H1 (cell line): ENCODE measurements at regions not wholly inside any gene's neighbourhood (a gene's known extent, or its start where the extent isn't known, plus 50 kb on each side); places are given as distances from the start of the nearest gene placed in this dataset.

Experiments
- CTCF ChIA-PET: fragments of 300-600 bp; sonication (Branson Sonifier 250); formaldehyde crosslinking; loops from one replicate; lab custom pipeline; 2021; ENCODE audit not compliant: partially characterized antibody; lab: Charles Lee
- POLR2A ChIA-PET: fragments of 300-600 bp; sonication (Branson Sonifier 250); formaldehyde crosslinking; loops from one replicate; lab custom pipeline; 2021; ENCODE audit warnings: inconsistent platforms; ENCODE audit not compliant: partially characterized antibody; lab: Charles Lee
- DNase-seq, 2 experiments: peaks; one replicate each; pipeline versions ENCODE4 v3.0.0 to v3.0.0-alpha.2; 2010 to 2022; ENCODE audit warnings: low spot score in 2 of 2, low read depth in 1 of 2, mixed read lengths in 1 of 2
- FAIRE-seq: peaks from 2 replicates; lab custom pipeline; 2011; peaks lifted over from hg19 to GRCh38; lab: Jason Lieb, UNC
- H2AFZ ChIP-seq: 2 replicates; pipeline ENCODE4 v1.8.1; 2012; ENCODE audit warnings: low read length, inconsistent platforms
- H2AK5ac ChIP-seq: 2 replicates; pipeline ENCODE4 v1.6.1; 2013; ENCODE audit warnings: low read depth, low read length
- H2BK120ac ChIP-seq: replicated peaks from 2 replicates; pipeline ENCODE3; 2013; ENCODE audit warnings: low read depth, low read length, inconsistent platforms
- H2BK12ac ChIP-seq: 2 replicates; pipeline ENCODE4 v1.6.1; 2013; ENCODE audit warnings: low read depth, low read length
- H2BK15ac ChIP-seq: 2 replicates; pipeline ENCODE4 v1.6.1; 2013; ENCODE audit warnings: low read length
- H2BK20ac ChIP-seq: 2 replicates; pipeline ENCODE4 v1.6.1; 2013; ENCODE audit warnings: low read length
- H2BK5ac ChIP-seq: 2 replicates; pipeline ENCODE4 v1.6.1; 2013; ENCODE audit warnings: low read depth, low read length
- H3K14ac ChIP-seq: 2 replicates; pipeline ENCODE4 v1.6.1; 2013; ENCODE audit warnings: inconsistent platforms; ENCODE audit not compliant: insufficient read length
- H3K18ac ChIP-seq: 2 replicates; pipeline ENCODE4 v1.6.1; 2013; ENCODE audit warnings: low read length; ENCODE audit errors: extremely low read depth
- H3K23ac ChIP-seq: 2 replicates; pipeline ENCODE4 v1.6.1; 2013; ENCODE audit warnings: inconsistent platforms; ENCODE audit not compliant: insufficient read length
- H3K23me2 ChIP-seq: 2 replicates; pipeline ENCODE4 v1.6.1; 2013; ENCODE audit warnings: low read depth, low read length
- H3K27ac ChIP-seq: 2 replicates; pipeline ENCODE4 v1.6.1; 2011; ENCODE audit warnings: low read depth, low read length, inconsistent platforms
- H3K27me3 ChIP-seq, 4 experiments: replicated peaks in 1 of 4; 1 replicate in 1 of 4; 2 replicates in 3 of 4; pipeline versions ENCODE4 v1.6.1 to v1.8.1; 2011 to 2013; ENCODE audit warnings: low read length in 3 of 4, mild to moderate bottlenecking in 3 of 4, inconsistent platforms in 2 of 4, mixed read lengths in 2 of 4, moderate library complexity in 1 of 4; ENCODE audit not compliant: control insufficient read depth in 3 of 4, insufficient read depth in 3 of 4; ENCODE audit errors: extremely low read depth in 1 of 4
- H3K36me3 ChIP-seq, 4 experiments: 2 replicates each; pipeline versions ENCODE4 v1.6.1 to v1.8.1; 2011 to 2013; ENCODE audit warnings: mild to moderate bottlenecking in 4 of 4, low read length in 3 of 4, moderate library complexity in 2 of 4, control low read depth in 1 of 4, inconsistent platforms in 1 of 4; ENCODE audit not compliant: insufficient read depth in 4 of 4, control insufficient read depth in 2 of 4
- H3K4ac ChIP-seq: replicated peaks from 2 replicates; pipeline ENCODE3; 2013; ENCODE audit warnings: low read length, low read depth, mixed read lengths, inconsistent platforms; ENCODE audit not compliant: insufficient read length
- H3K4me1 ChIP-seq, 4 experiments: replicated peaks in 1 of 4; 1 replicate in 1 of 4; 2 replicates in 3 of 4; pipeline versions ENCODE4 v1.6.1 to v1.8.1; 2011 to 2013; ENCODE audit warnings: low read length in 3 of 4, inconsistent platforms in 2 of 4, mixed read lengths in 1 of 4; ENCODE audit not compliant: insufficient read depth in 4 of 4, control insufficient read depth in 3 of 4
- H3K4me2 ChIP-seq, 2 experiments: 2 replicates each; pipeline versions ENCODE4 v1.6.1 to v1.8.1; 2011 to 2013; ENCODE audit warnings: low read depth in 2 of 2, low read length in 2 of 2, control low read depth in 1 of 2, inconsistent platforms in 1 of 2, mild to moderate bottlenecking in 1 of 2; ENCODE audit not compliant: insufficient read depth in 1 of 2
- H3K4me3 ChIP-seq, 4 experiments: fragments of 200-600, 300-600 bp in 1 of 4; sonication (generic), shearing (Covaris generic), sonication (Bioruptor Twin) in 1 of 4; 2 replicates each; pipeline versions ENCODE4 v1.5.1 to v1.8.1; 2011 to 2016; ENCODE audit warnings: low read length in 4 of 4, low read depth in 3 of 4, control low read depth in 2 of 4, inconsistent platforms in 2 of 4, mild to moderate bottlenecking in 2 of 4, mixed read lengths in 1 of 4, moderate library complexity in 1 of 4; ENCODE audit not compliant: insufficient read depth in 2 of 4; ENCODE audit errors: extremely low read depth in 1 of 4
- H3K56ac ChIP-seq: replicated peaks from 2 replicates; pipeline ENCODE3; 2013; ENCODE audit warnings: low read depth, mild to moderate bottlenecking, mixed read lengths, low read length, inconsistent platforms; ENCODE audit not compliant: insufficient read length
- H3K79me1 ChIP-seq: 2 replicates; pipeline ENCODE4 v1.6.1; 2013; ENCODE audit warnings: low read depth, low read length, control low read depth
- H3K79me2 ChIP-seq, 2 experiments: 2 replicates each; pipeline versions ENCODE4 v1.6.1 to v1.8.1; 2012 to 2013; ENCODE audit warnings: low read length in 2 of 2, mild to moderate bottlenecking in 2 of 2, inconsistent platforms in 1 of 2; ENCODE audit not compliant: insufficient read depth in 2 of 2, control insufficient read depth in 1 of 2
- H3K9ac ChIP-seq, 4 experiments: replicated peaks in 1 of 4; 1 replicate in 1 of 4; 2 replicates in 3 of 4; pipeline versions ENCODE4 v1.6.1 to v1.8.1; 2011 to 2013; ENCODE audit warnings: low read depth in 3 of 4, low read length in 3 of 4, control low read depth in 2 of 4, mild to moderate bottlenecking in 2 of 4, moderate library complexity in 2 of 4, inconsistent platforms in 1 of 4; ENCODE audit errors: extremely low read depth in 1 of 4
- H3K9me3 ChIP-seq, 2 experiments: 2 replicates each; pipeline versions ENCODE4 v1.6.1 to v1.8.1; 2012 to 2013; ENCODE audit warnings: mild to moderate bottlenecking in 2 of 2, moderate library complexity in 2 of 2, control low read depth in 1 of 2, inconsistent platforms in 1 of 2, low read depth in 1 of 2, low read length in 1 of 2, mixed read lengths in 1 of 2; ENCODE audit not compliant: insufficient read depth in 2 of 2
- H4K20me1 ChIP-seq, 2 experiments: replicated peaks in 1 of 2; 2 replicates each; pipeline versions ENCODE3 to v1.8.1; 2011 to 2013; ENCODE audit warnings: inconsistent platforms in 2 of 2, low read length in 2 of 2, mild to moderate bottlenecking in 1 of 2; ENCODE audit not compliant: insufficient read depth in 2 of 2, control insufficient read depth in 1 of 2
- H4K5ac ChIP-seq: 2 replicates; pipeline ENCODE4 v1.6.1; 2013; ENCODE audit warnings: low read length, low read depth, mixed read lengths, inconsistent platforms; ENCODE audit not compliant: insufficient read length
- H4K8ac ChIP-seq: 2 replicates; pipeline ENCODE4 v1.8.0; 2013; ENCODE audit warnings: mild to moderate bottlenecking, moderate library complexity, low read length, inconsistent platforms; ENCODE audit not compliant: insufficient read depth; ENCODE audit errors: extremely low read depth
- H4K91ac ChIP-seq: replicated peaks from 2 replicates; pipeline ENCODE3; 2013; ENCODE audit warnings: low read length, mixed read lengths, inconsistent platforms; ENCODE audit not compliant: insufficient read length
- BRCA1 ChIP-seq: IDR thresholded peaks from 2 replicates; pipeline ENCODE4 v1.6.1; 2012; ENCODE audit warnings: low read depth, low read length, improper control_type of control experiment
- CHD1 ChIP-seq: IDR thresholded peaks from 2 replicates; pipeline ENCODE4 v1.6.1; 2012; ENCODE audit warnings: low read depth, low read length, improper control_type of control experiment
- KDM4A ChIP-seq: IDR thresholded peaks from one replicate; pipeline ENCODE4 v1.7.1; 2012; ENCODE audit warnings: low read depth, mild to moderate bottlenecking, moderate library complexity, low read length, inconsistent platforms; ENCODE audit not compliant: severe bottlenecking
- TBP ChIP-seq: IDR thresholded peaks from 2 replicates; pipeline ENCODE4 v1.6.1; 2011; ENCODE audit warnings: low read depth, low read length, improper control_type of control experiment
- WGBS, 2 experiments: shearing (Covaris generic) in 1 of 2; methylation state at CpG; one replicate each; pipeline versions ENCODE4 v1.1.6 to v1.1.7; 2013 to 2015; ENCODE audit warnings: low lambda C conversion rate in 2 of 2, mixed read lengths in 2 of 2, inconsistent platforms in 1 of 2, low coverage in 1 of 2, missing lambda C conversion rate in 1 of 2; ENCODE audit not compliant: insufficient replicate concordance in 2 of 2, insufficient coverage in 1 of 2, insufficient read length in 1 of 2; ENCODE audit errors: extremely low coverage in 1 of 2, missing lambda C conversion rate in 1 of 2; 5-methylcytosine and 5-hydroxymethylcytosine counted together

GRCh38 chr5:160931283-160931682, 79.3 kb upstream of the ATP10B start:
- ChIA-PET CTCF (interaction anchor here (1.0 kb wide), 1 partner anchor 613 kb away, joined by 4 read pairs; no protein-coding TSS in a partner anchor), POLR2A (interaction anchor here (1.0 kb wide), 1 partner anchor 8 kb away, joined by 4 read pairs; no protein-coding TSS in a partner anchor)
- Histone ChIP-seq H3K56ac (no peak overlapping the region), H3K27ac (no peak overlapping the region), H3K79me1 (no peaks in the 10 kb centered on the region), H2AFZ (no peak overlapping the region), H3K79me2 (no peaks in the 10 kb centered on the region), H3K4me1 (peaks cover 0 to 10% (median 5%) of the 10 kb centered on the region in 4 experiments; a peak in 5 of 7 replicates), H4K20me1 (no peaks in the 10 kb centered on the region), H2BK12ac (no peak overlapping the region), H3K23ac (no peak overlapping the region), H3K23me2 (no peaks in the 10 kb centered on the region), H3K14ac (no peak overlapping the region), H3K9me3 (no peaks in the 10 kb centered on the region), H3K9ac (no peak overlapping the region), H3K4me2 (no peak overlapping the region), H3K4me3 (no peak overlapping the region), H4K8ac (no peak overlapping the region), H3K4ac (no peak overlapping the region), H2BK20ac (no peak overlapping the region), H4K91ac (no peak overlapping the region), H2AK5ac (no peak overlapping the region), H2BK15ac (no peak overlapping the region), H2BK5ac (no peak overlapping the region), H2BK120ac (no peak overlapping the region), H4K5ac (no peak overlapping the region), H3K27me3 (no peaks in the 10 kb centered on the region), H3K18ac (no peak overlapping the region), H3K36me3 (no peaks in the 10 kb centered on the region)
- no peak for DNase-seq
- TF ChIP-seq TBP (no peak), CHD1 (no peak), KDM4A (no peak), BRCA1 (no peak)
- FAIRE-seq = no peak
- WGBS, 2 experiments = 89% methylated on average over 2 of the region's 2 CpGs; no CpG with 5 or more reads in 1 of the 2 experiments
